ENCODE measurements at regions not wholly inside any gene's neighbourhood (a gene's known extent, or its start where the extent isn't known, plus 50 kb on each side); places are given as distances from the start of the nearest gene placed in this dataset.
A peak's percentile ranks its signal among the peaks of the same experiment; 100 is the strongest.
"Not testable (repeated sequence)": the region's sequence is repeated elsewhere in the genome, so short reads cannot be mapped to it uniquely, and the experiment has no call there.

GRCh38 chr7:63856466-63856865 lies 142.2 kb upstream of the ZNF722 start:
- DNase-seq (ENCODE audit: low spot score): not testable (repeated sequence)

- no peak for DNase-seq (ENCODE audit: low spot score)
Measured at GRCh38 chr7:63867127-63867526, 131.5 kb upstream of the ZNF722 start.

- DNase-seq (ENCODE audit: low spot score): not testable (repeated sequence)
Measured at GRCh38 chr7:63874242-63874641, 124.4 kb upstream of the ZNF722 start.

DNA sequence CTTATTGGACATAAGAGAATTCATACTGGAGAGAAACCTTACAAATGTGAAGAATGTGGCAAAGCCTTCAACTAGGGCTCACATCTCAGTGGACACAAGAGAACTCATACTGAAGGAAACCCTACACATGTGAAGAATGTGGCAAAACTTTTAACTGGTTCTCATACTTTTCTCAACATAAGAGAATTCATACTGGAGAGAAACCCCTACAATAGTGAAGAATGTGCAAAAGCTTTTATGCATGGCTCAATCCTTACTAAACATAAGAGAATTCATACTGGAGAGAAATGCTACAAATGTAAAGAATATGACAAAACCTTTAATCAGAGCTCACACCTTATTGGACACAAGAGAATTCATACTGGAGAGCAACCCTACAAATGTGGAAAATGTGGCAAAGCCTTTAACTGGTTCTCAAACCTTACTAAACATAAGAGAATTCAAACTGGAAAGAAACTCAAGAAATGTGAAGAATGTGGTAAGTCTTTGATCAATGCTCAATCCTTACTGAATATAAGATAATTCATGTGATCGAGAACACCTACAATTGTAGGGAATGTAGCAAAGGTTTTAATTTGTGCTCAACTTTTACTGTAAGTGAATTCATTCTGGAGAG lies 121.8 kb upstream of the ZNF722 start:
- DNase-seq (ENCODE audit: low spot score): no peak

DNA sequence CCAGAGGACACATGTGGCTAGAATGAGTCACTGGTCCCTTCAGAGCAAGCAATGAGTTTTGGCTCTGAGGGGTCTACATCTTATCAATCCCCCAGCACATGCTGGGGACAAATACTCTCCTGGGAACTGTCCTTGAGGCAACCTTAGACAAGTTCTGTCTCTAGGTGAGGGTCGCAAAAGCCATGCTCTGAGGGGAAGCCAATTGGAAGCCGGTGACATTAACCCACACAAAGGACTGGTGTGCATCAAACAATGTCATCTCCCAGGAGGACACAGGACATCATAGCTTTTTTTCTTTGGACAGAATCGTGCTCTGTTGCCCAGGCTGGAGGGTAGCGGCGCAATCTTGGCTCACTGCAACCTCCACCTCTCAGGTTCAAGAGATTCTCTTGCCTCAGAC lies 111.6 kb upstream of the ZNF722 start:
- no peak for DNase-seq (ENCODE audit: low spot score)

GRCh38 chr7:63899691-63900393 lies 98.8 kb upstream of the ZNF722 start:
- no peak for DNase-seq (ENCODE audit: low spot score)

GRCh38 chr7:63900394-63901203 lies 98.0 kb upstream of the ZNF722 start:
- peak; percentile 41 for DNase-seq (ENCODE audit: low spot score)

- DNase-seq (ENCODE audit: low spot score): not testable (repeated sequence)
Measured at GRCh38 chr7:63901204-63901506, 97.5 kb upstream of the ZNF722 start.

- no peak for DNase-seq (ENCODE audit: low spot score)
Measured at GRCh38 chr7:63918986-63919385, 79.7 kb upstream of the ZNF722 start.

GRCh38 chr7:63925262-63925625 lies 73.4 kb upstream of the ZNF722 start:
- no peak for DNase-seq (ENCODE audit: low spot score)

DNA sequence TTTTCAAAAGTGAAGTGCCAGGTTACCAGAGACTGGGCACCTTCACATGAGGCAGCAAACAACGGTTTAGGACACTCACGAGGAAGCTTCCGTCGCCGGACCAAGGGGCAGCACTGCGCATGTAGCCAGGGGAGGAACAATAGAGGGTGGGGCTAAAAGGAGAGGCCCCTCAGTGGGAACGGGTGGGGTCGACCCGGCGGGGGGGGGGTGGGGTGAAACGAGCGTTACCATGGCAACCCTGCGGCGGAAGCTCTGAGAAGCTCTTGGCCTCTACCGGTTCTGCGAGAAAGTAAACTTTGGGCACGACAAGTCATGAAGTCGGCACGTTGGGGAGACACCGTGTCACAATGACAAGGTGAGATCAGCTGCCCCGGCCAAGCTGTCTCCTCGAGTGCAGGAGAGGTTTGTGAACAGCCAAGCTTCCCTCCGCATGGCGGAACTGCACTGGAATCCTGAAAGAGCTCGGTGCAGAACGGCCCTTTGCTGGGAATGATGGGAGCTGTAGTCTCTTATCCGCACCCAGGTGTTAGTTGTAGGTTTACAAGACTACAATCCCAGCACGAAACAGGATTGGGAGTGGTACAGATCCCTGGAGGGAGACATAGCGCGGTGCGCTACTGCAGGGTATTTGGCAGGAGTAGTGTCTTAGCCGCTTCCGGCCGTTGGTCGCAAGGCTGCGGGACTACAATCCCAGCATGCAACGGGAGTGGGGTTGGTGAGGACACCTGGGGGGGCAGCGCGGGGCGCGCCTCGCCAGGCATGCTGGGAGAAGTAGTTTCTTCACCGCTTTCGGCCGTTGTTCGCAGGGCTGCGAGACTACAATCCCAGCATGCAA lies 72.8 kb upstream of the ZNF722 start:
- peak; percentile 38 for DNase-seq (ENCODE audit: low spot score)

GRCh38 chr7:63927261-63927660 lies 71.4 kb upstream of the ZNF722 start:
- no peak for DNase-seq (ENCODE audit: low spot score)

DNA sequence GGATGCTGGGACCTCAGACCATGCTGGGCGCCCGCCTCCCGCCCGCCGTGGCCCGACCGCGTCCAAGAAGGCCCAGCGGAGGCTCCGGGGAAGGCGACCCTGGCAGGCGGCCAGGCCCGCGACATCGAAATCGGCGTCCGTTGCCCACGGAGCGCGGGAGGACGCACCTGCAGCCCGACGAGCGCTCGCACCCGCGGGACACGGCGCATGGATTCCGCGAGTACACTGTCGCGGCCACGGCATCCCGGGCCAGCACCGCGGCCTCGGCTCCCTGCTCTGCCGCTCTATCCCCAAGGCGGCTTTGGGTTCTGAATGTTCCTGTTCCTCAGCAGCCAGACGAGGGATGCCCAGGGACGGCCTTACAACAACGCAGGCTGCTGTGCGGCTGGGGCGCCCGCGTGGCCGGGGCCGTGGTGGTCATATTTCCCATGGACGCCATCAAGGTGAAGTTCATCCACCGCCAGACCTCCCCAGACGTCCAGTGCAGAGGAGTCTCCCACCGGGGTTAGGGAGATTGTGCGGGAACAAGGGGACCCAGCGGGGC lies 67.5 kb upstream of the ZNF722 start:
- DNase-seq (ENCODE audit: low spot score): no peak

DNA sequence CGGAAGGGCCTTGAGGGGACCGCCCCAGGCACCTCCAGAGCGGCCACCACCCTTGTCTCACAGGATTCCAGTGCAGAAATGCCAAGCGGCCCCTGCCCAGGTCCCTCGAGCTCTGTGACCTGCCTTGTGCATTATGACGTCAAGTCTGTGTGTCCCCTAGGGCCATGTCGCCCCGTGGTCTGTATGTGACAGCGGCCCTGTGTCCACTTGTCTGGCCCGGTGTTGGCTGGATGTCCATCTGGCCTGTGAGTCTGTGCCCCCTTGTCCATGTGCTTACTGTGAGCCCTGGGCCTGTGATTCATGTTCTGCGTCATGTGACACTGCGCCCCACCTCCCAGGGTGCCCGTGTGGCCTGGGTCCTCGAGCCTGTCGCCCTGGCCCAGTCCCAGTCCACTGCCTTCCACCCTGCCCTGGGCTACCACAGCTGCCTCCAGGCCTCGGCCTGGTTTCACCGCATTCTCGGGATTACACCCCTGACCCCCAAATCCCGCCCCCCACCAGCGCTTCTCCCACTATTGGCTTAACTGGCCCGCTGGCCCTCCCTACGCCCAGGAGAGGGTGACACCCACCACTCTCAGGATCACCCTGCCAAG lies 66.6 kb upstream of the ZNF722 start:
- DNase-seq (ENCODE audit: low spot score): no peak

Data from AG08395 (cell line).